ENCODE measurements at regions not wholly inside any gene's neighbourhood (a gene's known extent, or its start where the extent isn't known, plus 50 kb on each side); places are given as distances from the start of the nearest gene placed in this dataset.

DNA sequence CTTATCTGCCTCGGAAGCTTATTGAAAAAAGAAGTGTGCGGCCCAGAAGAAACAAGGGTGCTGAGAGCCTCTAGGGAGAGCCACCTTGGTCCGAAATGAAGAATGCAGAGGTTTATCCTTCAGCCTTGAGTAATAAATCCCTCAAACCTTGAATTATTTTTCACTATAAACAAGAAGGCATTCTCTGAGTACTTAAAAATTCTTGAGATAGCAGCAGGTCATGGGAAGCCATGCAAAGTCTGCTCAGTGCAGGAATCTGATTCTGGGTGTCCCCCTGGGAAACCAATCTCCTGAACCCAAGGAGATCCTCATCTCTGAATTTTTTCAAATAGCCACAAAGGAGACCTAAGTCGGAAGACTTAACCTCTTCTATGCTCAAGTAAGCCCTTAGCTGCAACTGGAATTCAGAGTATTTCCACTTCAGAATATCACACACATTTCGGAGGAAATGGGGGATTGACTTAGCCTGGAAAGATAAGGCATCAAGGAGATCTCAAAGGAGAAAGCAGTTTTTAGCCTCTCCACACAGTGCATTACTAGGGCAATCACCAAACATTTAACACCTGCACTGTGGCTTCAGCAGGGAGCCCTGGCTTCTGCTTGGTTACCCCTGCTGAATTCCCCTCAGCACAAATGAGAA lies 365.0 kb downstream of the ETS1 start:
- Histone ChIP-seq H3K4me2 (no peak overlapping the region), H3K36me3 (no peaks in the 10 kb centered on the region), H3K9ac (no peak overlapping the region), H3K4me3 (no peak overlapping the region), H3K4me1 (no peaks in the 10 kb centered on the region), H3K9me3 (replicated peaks in 1 of 11) (peaks cover 0 to 8% (median 0%) of the 10 kb centered on the region in 11 experiments; a peak in 4 of 22 replicates), H3K27ac (no peak overlapping the region), H4K20me1 (no peaks in the 10 kb centered on the region), H3K27me3 (no peaks in the 10 kb centered on the region)
- TF ChIP-seq Cebpa-rat (IDR thresholded peaks at IDR 0.05) = no peak

DNA sequence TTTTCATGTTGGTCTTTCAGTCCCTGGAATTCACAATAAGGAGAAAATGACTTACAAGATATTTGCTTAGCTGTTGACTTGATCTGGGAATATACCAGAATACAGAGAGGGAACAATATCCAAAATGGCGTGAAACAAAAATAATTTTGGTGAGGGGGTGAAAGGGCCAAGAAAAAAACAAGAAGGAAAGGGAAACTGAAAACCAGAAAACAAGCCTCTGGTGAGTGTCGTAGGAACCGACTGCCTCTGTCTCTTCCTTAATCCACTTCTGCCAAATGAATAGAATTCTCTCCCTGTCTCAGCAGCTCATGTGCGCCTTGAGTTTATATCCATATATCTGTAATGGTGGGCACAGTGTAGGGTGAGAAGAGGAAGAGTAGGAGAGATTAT lies 367.6 kb downstream of the ETS1 start:
- no peak overlapping the region for H3K4me3 ChIP-seq
- TF ChIP-seq Cebpa-rat (IDR thresholded peaks at IDR 0.05) = no peak
- no peaks in the 10 kb centered on the region for H3K27me3 ChIP-seq
- no peaks in the 10 kb centered on the region for H3K4me1 ChIP-seq
- no peak overlapping the region for H3K9ac ChIP-seq
- H3K27ac ChIP-seq = no peak overlapping the region
- no peaks in the 10 kb centered on the region; a peak in 1 of 22 replicates for H3K36me3 ChIP-seq
- H3K4me2 ChIP-seq = no peak overlapping the region
- no peaks in the 10 kb centered on the region for H4K20me1 ChIP-seq
- peaks cover 12 to 23% (median 15%) of the 10 kb centered on the region in 11 experiments for H3K9me3 ChIP-seq (replicated peaks in 1 of 11)

DNA sequence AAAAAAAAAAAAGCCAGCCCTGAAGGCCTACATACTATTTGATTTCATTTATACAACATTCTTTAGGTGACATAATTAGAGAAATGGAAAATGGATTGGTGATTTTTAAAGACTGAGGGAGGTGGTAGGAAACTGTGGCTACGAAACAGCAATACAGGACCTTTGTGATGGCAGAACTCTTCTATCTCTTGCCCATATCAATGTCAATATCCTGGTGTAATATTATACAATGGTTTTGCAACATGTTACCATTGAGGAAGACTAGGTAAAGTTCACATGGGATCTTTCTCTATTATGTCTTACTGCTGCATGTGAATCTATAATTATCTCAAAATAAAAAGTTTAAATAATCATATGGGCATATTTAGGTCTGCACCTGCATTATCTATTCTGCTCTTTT lies 371.2 kb downstream of the ETS1 start:
- Histone ChIP-seq H3K4me2 (no peak overlapping the region), H3K9ac (no peak overlapping the region), H3K4me3 (no peak overlapping the region), H3K27ac (no peak overlapping the region), H3K36me3 (no peaks in the 10 kb centered on the region; a peak in 1 of 22 replicates), H3K9me3 (replicated peaks in 1 of 11) (peaks cover 19 to 27% (median 23%) of the 10 kb centered on the region in 11 experiments), H3K27me3 (no peaks in the 10 kb centered on the region), H3K4me1 (no peaks in the 10 kb centered on the region), H4K20me1 (no peaks in the 10 kb centered on the region)
- TF ChIP-seq Cebpa-rat (IDR thresholded peaks at IDR 0.05) = no peak

DNA sequence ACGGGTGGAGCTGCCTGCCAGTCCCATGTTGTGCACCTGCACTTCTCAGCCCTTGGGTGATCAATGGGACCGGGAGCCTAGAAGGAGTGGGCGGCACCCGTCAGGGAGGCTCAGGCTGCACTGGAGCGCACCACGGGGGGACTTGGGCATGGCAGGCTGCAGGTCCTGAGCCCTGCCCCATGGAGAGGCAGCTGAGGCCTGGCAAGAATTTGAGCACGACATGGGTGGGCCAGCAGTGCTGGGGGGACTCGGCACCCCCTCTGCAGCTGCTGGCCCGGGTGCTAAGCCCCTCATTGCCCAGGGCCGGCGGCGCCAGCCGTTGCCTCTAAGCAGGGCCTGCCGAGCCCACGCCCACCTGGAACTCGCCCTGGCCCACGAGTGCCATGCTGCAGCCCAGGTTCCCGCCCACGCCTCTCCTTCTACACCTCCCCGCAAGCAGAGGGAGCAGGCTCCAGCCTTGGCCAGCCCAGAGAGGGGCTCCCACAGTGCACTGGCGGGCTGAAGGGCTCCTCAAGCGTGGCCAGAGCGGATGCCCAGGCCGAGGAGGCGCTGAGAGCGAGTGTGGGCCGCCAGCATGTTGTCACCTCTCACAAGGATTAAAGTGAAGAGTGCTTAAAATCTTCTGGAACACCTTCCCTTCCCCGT lies 372.0 kb downstream of the ETS1 start:
- no peaks in the 10 kb centered on the region for H3K4me1 ChIP-seq
- no peak overlapping the region for H3K27ac ChIP-seq
- no peak overlapping the region for H3K4me3 ChIP-seq
- H3K9ac ChIP-seq = no peak overlapping the region
- no peak overlapping the region for H3K4me2 ChIP-seq
- TF ChIP-seq Cebpa-rat (IDR thresholded peaks at IDR 0.05) = no peak
- H3K27me3 ChIP-seq = no peaks in the 10 kb centered on the region
- H3K36me3 ChIP-seq = no peaks in the 10 kb centered on the region; a peak in 1 of 22 replicates
- H3K9me3 ChIP-seq (replicated peaks in 1 of 11) = peaks cover 19 to 27% (median 23%) of the 10 kb centered on the region in 11 experiments
- H4K20me1 ChIP-seq = no peaks in the 10 kb centered on the region

DNA sequence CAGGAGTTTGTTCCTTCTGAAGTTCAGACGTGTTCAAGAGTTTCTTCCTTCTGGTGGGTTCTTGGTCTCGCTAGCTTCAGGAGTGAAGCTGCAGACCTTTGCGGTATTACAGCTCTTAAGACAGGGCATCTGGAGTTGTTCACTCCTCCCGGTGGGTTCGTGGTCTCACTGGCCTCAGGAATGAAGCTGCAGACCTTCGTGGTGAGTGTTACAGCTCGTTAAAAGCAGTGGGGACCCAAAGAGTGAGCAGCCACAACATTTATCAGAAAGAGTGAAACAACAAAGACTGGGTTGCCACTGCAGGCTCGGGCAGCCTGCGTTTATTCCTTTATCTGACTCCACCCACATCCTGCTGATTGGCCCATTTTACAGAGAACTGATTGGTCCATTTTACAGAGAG lies 373.1 kb downstream of the ETS1 start:
- Histone ChIP-seq H4K20me1 (no peaks in the 10 kb centered on the region), H3K9ac (no peak overlapping the region), H3K4me3 (no peak overlapping the region), H3K36me3 (no peaks in the 10 kb centered on the region; a peak in 1 of 22 replicates), H3K27me3 (no peaks in the 10 kb centered on the region), H3K9me3 (replicated peaks in 1 of 11) (peaks cover 19 to 27% (median 23%) of the 10 kb centered on the region in 11 experiments), H3K27ac (no peak overlapping the region), H3K4me1 (no peaks in the 10 kb centered on the region), H3K4me2 (no peak overlapping the region)
- TF ChIP-seq Cebpa-rat (IDR thresholded peaks at IDR 0.05) = no peak

DNA sequence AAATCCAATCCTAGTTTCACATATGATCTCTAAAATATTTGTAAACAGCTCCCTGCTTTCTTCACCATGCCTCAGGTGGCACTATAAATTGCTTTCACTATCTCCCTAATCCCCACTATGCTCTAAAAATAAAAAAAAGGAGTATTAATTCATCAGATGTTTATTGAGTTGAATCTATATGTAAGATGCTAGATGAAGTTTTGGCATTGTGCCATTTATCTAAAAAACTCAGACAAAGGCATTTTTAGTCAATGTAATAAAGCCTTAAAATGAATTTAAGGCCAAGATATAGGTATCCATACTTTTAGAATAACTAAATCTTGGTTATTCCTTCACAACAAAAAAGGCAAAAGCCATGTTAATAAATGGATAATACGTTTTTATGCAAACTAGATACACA lies 373.9 kb downstream of the ETS1 start:
- Histone ChIP-seq H3K4me1 (no peaks in the 10 kb centered on the region), H3K27ac (no peak overlapping the region), H3K4me3 (no peak overlapping the region), H3K27me3 (no peaks in the 10 kb centered on the region), H3K4me2 (no peak overlapping the region), H3K36me3 (no peaks in the 10 kb centered on the region; a peak in 1 of 22 replicates), H4K20me1 (no peaks in the 10 kb centered on the region), H3K9ac (no peak overlapping the region), H3K9me3 (replicated peaks in 1 of 11) (peaks cover 19 to 27% (median 23%) of the 10 kb centered on the region in 11 experiments)
- no peak for TF ChIP-seq Cebpa-rat (IDR thresholded peaks at IDR 0.05)

DNA sequence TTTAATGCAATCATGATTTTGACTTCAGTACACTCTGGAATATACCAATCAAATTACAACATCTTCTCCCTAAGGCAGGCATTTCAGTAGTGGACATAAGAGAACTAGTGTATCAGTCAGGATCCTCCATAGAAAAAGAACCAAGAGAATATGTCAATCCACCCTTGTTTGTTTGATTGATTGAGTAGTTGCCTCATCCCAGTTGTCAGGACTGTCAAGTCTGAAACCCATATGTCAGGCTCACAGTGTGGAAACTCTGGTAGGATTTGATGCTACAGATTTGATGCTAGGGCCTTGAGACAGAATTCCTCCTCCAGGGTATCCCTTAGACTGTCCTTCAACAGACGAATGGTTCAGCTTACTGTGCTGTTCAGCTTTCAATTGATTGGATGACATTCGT lies 375.0 kb downstream of the ETS1 start:
- no peaks in the 10 kb centered on the region for H3K4me1 ChIP-seq
- no peak overlapping the region for H3K4me3 ChIP-seq
- H3K9me3 ChIP-seq (replicated peaks in 1 of 11) = peaks cover 19 to 27% (median 23%) of the 10 kb centered on the region in 11 experiments
- H3K9ac ChIP-seq = no peak overlapping the region
- no peak overlapping the region for H3K4me2 ChIP-seq
- no peaks in the 10 kb centered on the region for H3K27me3 ChIP-seq
- no peak for TF ChIP-seq Cebpa-rat (IDR thresholded peaks at IDR 0.05)
- H3K27ac ChIP-seq = no peak overlapping the region
- H3K36me3 ChIP-seq = no peaks in the 10 kb centered on the region; a peak in 1 of 22 replicates
- H4K20me1 ChIP-seq = no peaks in the 10 kb centered on the region

DNA sequence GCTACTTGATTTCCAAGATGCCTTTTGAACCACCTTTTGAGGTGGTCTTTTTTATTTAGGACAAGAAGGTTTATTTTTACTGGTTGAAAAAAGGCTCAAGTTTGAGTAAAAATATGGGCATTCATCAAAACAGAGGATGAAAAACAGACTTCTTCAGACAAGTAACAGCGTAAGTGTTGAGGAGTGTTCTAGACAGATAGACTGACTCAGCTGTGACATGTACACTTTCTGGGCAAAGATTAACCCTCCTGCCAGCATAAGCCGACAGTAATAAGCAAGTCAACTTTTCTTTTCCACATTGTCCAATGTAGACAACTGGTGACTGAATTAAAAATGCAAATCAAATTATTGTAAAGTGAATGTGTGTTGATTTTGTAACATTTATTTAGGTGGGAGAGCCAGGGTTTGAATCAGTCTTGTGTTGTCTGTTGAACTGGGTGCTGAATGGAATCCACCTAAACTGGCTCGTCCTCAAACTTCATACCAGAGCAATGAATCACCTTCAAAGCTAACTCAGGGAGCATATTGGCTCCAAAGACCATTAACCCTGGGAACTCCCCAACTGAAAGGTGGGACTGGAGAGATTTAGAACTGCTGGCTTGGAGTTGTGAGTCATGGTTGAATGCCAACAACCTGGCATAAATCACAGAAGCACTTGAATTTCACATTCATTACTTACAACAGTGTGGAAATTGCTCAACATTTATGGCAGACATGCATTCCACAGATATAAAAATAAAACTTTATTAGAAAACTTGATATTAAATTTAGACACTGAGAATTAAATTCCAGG lies 377.0 kb downstream of the ETS1 start:
- no peak overlapping the region for H3K9ac ChIP-seq
- no peaks in the 10 kb centered on the region for H3K4me1 ChIP-seq
- H3K27ac ChIP-seq = no peak overlapping the region
- no peak for TF ChIP-seq Cebpa-rat (IDR thresholded peaks at IDR 0.05)
- H3K4me2 ChIP-seq = no peak overlapping the region
- H3K36me3 ChIP-seq = no peaks in the 10 kb centered on the region; a peak in 1 of 22 replicates
- no peaks in the 10 kb centered on the region for H3K27me3 ChIP-seq
- no peak overlapping the region for H3K4me3 ChIP-seq
- no peaks in the 10 kb centered on the region for H4K20me1 ChIP-seq
- H3K9me3 ChIP-seq (replicated peaks in 1 of 11) = peaks cover 11 to 25% (median 16%) of the 10 kb centered on the region in 11 experiments

DNA sequence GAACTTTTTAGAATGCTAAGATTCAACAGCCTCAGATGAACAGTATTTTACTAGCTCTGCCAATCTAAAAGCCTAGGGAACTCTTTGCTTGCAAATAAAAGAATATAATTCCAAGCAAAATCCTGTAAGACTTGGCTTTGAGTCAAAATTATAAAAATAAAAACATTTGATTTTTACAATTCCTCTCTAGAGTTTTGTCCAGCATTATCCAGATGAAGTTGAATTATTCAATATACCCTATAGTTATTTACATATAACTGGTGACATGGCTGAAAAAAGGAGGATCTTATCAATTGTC lies 378.3 kb downstream of the ETS1 start:
- Histone ChIP-seq H3K36me3 (no peaks in the 10 kb centered on the region), H3K9me3 (replicated peaks in 1 of 11) (peaks cover 0 to 13% (median 3%) of the 10 kb centered on the region in 11 experiments; a peak in 15 of 22 replicates), H3K27me3 (no peaks in the 10 kb centered on the region), H4K20me1 (no peaks in the 10 kb centered on the region), H3K4me1 (no peaks in the 10 kb centered on the region), H3K4me3 (no peak overlapping the region), H3K9ac (no peak overlapping the region), H3K4me2 (no peak overlapping the region), H3K27ac (no peak overlapping the region)
- TF ChIP-seq Cebpa-rat (IDR thresholded peaks at IDR 0.05) = no peak
